Right forelimb (tissue), 1 donor: ENCODE measurements at regions not wholly inside any gene's neighbourhood (a gene's known extent, or its start where the extent isn't known, plus 50 kb on each side); places are given as distances from the start of the nearest gene placed in this dataset.

Experiments used
- DNase-seq: peaks from one replicate; pipeline ENCODE4 v3.0.0-alpha.2; 2018

DNA sequence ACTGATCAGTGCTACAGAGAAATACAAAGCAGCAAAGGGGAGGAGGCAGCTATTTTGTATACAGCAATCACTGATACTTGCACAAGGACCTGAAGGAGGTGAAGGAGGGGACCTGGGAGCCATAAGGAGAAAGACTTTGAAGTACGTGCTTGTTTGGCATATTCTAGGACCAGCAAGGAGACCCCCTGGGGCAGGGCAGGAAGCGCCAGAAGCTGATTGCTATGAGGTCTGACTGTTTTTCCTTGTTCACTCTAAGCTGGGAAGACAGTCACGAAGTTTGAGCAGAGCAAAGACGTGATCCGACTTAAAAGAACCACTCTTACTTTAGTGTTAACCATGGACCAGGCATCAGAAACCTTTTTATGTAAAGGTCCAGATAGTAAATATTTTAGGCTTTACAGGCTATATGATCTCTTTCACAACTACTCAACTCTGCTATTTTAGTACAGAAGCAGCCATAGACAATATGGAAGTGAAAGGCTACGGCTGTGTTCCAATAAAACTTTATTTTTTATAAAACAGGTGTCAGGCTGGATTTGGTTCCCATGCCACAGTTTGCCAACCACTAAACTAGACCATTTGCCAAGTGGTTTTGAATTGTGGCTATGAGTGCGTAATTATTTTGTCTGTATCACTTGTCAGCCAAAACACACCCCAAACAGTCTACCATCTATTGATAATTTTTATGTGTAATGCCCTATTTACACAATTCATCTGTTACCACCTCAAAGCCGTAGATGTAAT, 217.9 kb downstream of the PRL start:
- DNase-seq: no peak

DNA sequence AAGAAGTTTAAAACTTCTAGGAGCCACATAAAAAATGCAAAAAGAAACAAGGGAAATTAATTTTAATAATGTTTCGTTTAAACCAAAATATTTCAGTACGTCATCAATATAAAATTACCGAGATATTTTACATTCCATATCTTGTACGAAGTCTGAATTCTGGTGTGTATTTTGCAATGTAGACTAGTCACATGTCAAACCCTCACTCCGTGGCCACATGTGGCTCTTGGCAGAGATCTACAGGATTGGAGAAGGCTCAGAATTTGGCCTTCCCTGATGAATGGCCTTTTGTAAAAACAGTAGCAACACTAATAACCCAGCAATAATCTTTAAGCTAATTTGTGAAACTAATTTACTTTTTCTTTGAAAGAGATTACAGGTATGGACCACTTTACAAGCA, 217.1 kb downstream of the PRL start:
- no peak for DNase-seq

DNA sequence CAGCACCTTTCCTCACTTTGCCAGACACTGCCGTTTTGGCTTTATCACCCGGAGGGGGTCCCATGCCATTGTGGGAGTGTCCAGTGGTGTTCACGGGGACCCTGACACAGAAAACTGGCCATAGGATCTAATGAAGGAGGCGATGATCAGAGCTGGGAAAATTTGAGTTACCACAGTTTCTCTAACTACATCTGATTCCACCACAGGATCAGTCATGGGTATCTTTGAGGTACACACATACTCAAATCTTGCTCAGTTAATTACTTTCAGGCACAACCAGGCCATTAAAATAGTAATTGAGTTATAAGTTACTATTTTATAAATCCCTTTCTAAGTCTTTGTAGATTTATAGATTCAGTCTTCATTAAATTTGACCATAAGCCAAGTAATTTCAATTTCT, 215.1 kb downstream of the PRL start:
- no peak for DNase-seq

DNA sequence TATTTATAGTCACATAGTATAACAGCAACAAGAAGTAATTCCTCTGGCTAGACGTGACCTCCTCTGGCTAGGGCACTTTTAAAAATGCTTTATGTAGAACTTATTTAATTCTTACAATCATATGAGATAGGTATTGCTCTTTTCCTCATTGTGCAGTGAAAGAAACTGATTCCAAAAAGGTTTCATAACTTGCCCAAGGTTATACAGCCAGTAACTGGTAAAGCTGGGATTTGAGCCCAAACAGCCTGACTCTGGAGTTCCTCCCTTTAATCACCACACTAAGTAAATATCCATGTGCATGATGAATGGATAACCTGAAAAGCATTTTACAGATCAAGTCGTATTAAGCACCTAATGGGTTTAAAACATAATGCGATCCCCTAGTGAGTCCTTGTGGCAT, 214.6 kb downstream of the PRL start:
- DNase-seq: no peak

DNA sequence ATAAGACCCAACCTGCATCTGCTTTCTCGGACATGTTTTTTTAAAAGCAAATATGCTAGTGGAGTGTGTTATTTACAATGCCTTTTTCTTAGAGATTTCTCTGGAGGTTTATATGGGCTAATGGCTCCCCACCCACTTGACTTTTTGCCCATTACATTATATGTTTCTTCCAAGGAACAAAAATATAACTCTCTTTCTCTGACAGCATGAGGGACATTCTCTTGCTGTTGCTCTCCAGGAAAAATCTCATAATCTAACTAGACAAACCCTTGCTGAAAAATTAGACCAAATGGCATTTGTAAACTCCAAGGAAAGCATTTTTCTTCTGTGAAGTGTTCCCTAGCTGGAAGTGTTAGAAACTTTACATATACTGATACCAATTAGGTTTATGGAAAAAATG, 213.7 kb downstream of the PRL start:
- DNase-seq: no peak

DNA sequence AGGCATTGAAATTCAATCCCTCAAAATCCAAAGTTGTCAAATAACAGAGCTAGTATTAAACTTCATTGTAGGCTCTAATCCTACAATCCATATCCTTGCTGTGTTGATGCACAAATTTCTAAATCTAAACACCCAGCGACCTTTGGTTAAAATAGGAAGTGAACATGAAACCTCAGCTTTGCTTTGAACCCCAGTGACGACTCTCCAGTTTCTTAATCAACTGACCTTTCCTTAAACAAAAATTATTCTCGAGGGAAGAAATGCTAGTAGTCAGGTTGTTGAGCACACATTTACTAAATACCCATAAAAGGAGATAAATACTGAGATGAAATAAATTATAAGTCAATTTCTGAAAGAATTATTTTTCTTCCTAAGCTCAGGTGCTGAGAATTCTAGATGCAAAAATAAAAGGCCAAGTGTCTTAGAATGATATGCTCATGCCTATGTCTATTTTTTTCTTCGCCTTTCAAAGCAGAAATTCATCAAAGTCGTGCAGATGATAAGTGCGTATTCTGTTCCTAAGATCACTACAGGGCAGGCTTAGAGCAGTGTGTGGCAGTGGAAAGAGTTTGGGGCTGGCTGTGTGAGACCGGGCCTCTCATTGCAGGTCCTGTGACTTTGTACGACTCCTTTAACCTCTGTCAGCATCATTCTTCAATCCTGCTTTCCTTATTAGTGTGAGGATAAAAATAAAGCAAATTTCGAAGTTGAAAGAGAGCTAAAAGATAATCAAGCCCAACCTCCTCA, 208.7 kb downstream of the PRL start:
- no peak for DNase-seq

DNA sequence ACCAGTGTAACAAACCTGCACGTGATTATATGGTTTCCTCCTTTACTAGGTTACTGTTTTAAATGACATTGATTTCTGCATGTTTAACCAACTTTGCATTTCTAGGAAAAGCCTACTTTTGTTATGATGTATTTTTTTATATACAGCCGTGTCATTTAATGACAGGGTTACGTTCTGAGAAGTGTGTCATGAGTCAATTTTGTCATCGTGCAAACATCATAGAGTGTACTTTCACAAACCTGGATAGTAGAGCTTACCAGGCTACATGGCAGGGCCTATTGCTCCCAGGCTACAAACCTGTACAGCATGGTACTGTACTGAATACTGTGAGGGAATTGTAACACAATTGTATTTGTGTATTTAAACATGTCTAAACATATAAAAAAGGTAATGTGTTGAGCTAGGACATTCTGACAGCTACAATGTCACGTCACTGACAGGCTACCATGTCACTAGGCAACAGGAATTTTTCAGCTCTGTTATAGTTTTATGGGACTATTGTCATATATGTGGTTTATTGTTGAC, 205.3 kb downstream of the PRL start:
- no peak for DNase-seq

DNA sequence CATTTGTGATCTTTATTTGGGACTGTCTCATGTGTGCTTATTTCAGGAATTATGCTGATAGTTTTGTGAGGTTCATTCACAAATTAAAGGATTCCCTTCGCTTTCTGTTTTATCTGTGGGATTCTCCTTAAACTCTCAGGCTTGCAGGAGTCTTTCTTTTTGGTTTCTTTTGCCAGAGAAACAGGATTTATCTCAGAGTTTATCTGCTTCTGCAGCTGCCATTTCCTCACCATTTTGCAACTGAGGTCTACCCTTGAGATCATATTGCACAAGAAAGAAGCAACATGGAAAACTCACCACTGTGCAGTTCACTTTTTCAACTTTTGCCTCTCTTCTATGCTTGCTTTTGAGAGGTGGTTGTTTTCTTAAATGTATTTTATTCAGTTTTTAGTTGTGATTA, 201.0 kb downstream of the PRL start:
- DNase-seq: no peak

DNA sequence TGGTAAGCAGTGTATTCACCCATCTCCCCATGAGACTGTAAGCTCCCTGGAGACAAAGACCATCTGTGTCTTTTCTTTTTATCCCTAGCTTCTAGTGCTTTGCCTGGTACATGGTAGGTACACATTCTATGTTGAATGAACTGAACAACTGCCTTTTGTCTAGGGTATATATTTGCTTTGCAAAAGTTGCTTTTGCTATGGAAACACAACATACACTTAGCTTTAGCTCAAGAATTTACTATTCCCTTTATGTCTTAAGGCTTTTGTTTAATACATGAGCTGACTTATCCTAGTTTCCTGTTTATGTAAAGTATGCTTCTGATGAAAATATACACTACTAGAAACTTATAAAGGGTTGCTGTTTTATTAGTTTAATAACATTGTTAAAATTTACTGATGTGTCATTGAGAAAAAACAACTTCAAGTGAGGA, 198.2 kb downstream of the PRL start:
- no peak for DNase-seq

DNA sequence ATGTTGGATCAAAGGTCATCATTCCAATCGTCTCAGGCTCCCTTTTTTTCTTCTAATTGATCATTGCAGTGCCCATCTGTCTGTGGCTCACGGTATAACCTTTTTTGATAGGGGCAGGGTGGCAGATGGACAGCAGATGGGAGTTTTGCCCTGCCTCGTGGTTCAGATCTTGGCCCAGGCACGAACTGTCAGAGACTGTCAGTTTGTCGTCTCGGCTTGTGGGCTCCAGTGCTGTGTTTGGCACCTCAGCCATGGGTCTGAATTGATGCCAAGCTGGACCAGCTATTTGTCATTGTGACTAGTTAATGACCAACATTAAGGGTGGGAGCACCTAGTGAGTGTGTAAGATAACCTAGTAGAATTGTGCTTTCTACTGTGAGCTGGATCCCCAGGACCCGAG, 197.6 kb downstream of the PRL start:
- no peak for DNase-seq

DNA sequence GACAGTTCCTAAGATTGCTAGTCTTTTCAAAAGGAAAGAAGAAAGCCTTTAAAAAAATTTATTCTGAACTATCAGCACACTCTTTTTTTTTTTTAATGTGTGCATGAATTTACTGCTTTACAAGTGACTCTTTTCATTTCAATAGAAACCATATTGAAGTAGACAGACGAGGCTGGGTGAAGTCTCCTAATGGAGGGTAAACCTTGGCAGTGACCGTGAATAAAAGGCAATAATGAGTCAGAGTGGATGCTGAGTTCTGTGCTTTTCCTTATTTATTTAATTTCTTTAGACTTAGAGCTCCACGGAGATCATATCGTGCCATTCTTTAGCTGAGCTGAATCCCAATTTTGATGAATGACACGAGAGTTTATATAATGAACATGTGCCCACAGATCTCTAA, 196.9 kb downstream of the PRL start:
- no peak for DNase-seq

DNA sequence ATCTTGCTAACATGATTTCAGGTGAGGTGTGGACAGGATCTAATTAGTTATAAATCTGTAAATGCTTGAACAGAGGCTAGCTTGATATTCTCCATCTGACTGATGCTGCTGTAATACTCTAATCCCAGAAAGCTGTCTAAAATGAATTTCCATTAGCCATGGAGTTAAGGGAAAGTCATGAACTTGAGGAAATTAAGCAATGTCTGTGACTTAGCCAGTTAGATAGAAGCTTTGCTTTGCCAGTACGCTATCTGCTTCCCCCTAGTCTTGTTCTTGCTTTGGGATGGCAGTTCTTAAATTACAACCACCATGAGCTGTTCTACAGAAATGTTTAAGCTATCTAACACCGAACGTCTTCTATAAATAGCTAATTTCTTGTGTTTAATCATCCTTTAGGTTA, 195.7 kb downstream of the PRL start:
- DNase-seq: no peak

DNA sequence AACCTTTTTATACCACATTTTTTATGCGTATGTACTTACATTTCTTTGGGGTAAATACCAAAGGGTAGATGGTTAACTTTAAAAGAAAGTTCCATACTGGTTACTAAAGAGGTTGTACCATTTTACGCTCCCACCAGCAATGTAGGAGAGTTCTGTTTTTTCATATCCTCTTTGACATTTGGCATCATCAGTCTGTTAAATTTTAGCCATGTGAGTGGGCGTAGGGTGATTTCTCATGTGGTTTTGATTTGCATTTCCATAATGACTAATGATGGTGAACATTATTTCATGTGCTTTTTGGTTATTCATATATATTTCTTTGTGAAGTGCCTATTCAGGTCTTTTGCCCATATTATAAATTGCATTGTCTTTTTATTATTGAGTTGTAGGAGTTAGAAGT, 194.2 kb downstream of the PRL start:
- no peak for DNase-seq

DNA sequence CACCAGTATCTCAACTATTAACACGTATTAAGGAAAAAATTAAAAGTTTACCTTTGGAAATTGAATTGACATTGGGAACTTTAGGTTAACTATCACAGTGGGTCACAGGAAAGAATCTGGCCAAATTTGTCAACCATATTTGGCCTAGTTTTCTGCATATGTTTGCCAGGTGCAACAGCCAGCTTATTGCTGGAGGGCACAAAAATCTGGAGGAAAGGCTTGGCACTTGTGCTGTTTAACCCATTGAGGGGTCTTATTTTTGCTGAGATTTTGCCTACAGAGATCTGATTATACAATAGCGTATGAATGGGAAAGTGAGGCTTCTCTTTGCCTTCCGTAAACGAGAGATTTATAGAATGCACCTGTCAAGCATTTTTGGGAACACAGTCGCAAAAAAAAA, 190.4 kb downstream of the PRL start:
- DNase-seq: no peak

DNA sequence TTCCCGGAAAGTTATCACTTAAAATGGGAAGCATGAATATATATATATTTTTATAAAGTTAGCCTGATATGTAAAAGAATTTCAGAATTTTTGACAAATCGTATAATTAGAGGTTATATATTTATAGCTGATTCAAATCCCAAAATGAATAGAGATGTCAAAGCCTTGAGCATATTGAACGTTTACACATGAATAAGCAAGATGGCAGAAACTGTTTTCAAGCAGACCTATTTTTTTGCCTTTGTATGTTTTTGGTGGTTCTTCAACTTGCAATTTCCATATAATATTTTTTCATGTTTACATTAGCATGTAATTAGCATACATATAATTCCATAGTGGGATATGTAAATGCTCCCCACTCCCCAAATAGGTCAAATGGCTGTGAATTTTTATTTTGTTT, 189.9 kb downstream of the PRL start:
- no peak for DNase-seq

DNA sequence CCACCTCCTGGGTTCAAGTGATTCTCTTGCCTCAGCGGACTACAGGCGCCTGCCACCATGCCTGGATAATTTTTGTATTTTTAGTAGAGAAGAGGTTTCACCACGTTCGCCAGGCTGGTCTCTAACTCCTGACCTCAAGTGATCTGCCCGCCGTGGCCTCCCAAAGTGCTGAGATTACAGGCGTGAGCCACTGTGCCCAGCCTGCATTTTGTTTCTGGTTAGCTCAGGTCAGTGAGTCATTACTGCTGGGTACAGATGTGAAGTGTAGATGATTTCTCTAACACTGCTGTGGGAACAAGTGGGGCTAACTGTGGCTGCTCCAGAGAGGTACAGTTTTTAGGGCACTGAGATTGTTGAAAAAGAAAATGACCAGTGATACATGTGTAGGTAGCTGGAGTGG, 188.6 kb downstream of the PRL start:
- no peak for DNase-seq

DNA sequence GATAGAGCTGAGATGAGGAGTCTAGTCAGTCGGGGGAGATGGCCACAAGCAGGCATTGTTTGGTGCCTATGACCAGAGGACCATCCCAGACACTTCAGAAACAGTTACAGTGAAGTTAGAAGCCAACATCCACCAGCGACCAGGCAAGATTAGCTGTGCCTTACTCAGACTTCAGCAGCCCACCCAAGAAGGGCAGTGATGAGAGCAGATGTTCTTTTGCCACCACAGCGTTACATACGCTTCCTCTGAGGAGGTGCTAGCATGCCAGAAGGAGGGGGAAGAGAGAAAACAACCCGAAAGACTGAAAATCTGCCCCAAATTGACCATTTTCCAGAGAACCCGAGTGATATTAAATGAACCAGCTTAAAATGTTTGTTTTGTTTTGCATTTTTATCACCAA, 186.8 kb downstream of the PRL start:
- DNase-seq: no peak

DNA sequence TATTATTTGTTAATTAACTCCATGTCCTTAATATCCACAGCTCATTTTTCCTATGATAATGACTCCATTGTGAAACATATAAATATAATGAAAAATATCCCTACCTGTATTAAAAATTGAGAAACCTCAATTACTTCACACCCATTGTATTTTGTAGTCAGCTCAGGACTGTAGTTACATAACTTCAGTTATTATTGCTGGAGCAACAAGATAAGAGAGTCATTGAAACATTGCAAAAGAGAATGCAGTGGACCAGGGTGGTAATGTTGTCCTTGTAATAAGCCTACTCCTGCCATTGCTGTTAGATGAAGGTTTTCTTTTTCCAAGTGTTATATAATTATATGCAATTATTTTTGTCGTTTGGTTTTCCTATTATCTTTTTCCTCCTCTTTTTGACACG, 184.4 kb downstream of the PRL start:
- no peak for DNase-seq

DNA sequence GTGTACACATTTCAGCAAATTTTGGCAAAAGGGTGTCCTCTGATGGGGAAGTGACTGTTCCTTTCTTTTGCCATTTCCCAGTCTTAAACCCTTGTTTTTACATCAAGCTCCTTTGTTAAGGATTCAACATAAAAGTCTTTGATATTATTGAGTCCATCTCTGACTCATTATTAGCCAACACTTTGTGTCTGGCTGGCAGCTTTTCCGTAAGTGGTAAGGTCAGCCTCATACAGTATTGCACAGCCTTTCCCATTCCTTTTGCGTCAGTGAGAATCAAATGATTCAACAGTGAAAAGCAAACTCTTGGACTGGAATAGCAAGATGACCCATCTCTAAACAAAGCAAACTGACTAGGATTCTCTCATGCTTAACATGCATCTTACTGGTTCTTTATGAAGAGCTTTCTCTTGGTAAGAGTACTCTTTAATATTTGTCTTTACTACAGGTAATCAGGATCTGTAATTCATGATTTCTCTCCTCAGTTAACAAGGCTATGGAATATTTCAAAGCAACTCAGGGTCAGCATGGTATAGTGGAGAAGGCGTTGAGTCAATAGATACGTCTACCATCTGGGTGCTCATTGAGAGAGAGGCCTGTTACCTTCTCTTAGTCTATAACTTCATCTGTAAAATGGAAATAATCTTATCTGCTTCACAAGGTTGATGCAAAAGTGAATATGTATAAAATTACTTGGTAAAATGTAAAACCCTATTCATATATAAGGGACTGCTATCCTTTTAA, 183.6 kb downstream of the PRL start:
- no peak for DNase-seq

DNA sequence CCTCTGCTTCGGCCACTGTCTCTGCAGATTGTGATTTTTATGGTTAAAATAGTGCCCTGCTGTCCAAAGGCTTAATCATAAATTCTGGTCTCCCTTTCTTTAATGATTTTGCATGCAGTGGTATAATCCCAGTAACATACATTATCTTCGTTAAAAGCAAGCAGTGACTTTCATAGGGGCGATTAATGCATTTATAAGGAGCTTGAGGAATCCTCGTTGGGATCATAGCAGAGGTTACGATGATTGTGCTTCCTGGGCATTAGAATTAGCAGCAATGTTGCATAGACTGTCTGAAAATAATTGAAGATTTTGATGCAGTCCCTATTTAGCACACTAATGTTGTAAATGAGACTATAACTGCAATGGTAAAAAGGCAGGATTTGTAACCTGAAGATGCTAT, 181.3 kb downstream of the PRL start:
- DNase-seq: no peak

DNA sequence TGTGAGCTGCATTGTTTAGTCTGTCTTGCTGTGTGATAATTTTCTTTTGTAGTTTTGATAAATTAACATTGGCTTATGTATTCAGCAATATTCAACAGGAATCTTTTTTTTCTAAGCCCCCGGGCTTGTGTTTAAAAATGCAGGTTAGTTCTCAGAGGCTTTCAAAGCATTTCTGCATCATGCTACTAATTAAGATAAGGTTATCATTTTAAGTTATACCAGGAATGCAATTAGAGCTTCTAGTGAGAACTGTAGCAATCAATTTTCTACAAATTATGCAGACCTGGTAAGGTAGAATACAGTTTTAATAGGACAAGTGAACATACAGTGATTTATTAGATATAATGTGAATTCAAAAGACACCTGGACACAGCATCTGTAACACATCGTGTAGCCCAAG, 179.2 kb downstream of the PRL start:
- DNase-seq: no peak

DNA sequence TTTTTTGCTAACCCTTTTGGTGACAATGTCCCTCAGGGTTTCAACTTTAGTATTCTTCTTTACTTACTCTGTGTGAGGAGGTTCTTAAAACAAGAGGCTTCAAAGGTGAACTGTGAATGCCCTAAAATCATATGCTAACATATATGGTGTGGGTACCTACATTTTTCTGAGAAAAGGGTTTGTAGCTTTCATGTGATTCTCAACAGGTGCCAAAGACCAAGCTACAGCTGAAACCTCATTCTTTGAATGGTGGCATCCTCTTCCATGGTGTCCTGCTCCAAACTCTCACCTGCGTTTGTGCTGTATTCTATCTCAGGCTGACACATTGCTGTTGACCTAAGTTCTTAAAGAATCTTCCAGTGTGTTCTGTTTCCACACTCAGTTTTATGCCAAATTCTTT, 177.3 kb downstream of the PRL start:
- no peak for DNase-seq

DNA sequence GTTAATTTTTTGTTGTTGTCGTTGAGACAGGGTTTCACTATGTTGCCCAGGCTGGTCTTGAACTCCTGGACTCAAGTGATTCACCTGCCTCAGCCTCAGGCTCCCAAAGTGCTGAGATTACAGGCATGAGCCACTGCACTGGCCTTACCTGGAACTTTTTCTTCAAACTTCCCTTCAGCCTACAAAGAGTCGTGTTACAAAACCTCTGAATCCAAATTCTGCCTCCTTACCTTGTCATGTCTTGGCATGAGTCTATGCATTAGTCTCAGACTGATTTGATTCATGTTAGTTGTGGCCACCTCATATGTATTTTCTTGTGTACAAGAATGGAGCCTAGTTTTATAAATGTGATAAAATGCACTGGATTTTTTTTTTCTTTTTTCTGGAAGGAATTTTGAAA, 172.1 kb downstream of the PRL start:
- DNase-seq: no peak

DNA sequence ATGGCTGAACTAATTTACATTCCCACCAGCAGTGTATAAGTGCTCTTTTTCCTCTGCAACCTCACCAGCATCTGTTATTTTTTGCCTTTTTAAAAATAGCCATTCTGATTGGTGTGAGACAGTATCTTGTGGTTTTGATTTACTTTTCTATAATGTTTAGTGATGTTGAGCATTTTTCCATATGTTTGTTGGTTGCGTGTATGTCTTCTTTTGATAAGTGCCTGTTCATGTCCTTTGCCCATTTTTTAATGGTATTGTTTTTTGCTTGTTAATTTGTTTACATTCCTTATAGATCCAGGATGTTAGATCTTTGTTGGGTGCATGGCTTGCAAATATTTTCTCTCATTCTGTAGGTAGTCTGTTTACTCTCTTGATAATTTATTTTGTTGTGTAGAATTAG, 169.9 kb downstream of the PRL start:
- DNase-seq: no peak
